ENCODE measurements at regions not wholly inside any gene's neighbourhood (a gene's known extent, or its start where the extent isn't known, plus 50 kb on each side); places are given as distances from the start of the nearest gene placed in this dataset.

- in situ Hi-C loops (cut with MboI; ENCODE audit: low sequenced_read_pairs) = no loop called here
- H3K9me3 ChIP-seq = no peaks in the 10 kb centered on the region
- no peak for DNase-seq (ENCODE audit: low spot score in 2 of 2)
- H3K4me1 ChIP-seq = no peaks in the 10 kb centered on the region
- peaks cover 3% of the 10 kb centered on the region; the same call in 1 of the 2 replicates for H3K27me3 ChIP-seq (ENCODE audit: low read depth)
- no peaks in the 10 kb centered on the region for H3K36me3 ChIP-seq (replicated peaks)
- H3K4me3 ChIP-seq = no peak overlapping the region
These were observed 496.3 kb downstream of the SLC4A3 start for GRCh38 chr2:220123751-220124150.

GRCh38 chr2:220125551-220125950 lies 498.1 kb downstream of the SLC4A3 start:
- H3K9me3 ChIP-seq = no peaks in the 10 kb centered on the region
- H3K36me3 ChIP-seq (replicated peaks) = no peaks in the 10 kb centered on the region
- in situ Hi-C loops (cut with MboI; ENCODE audit: low sequenced_read_pairs) = no loop called here
- H3K27me3 ChIP-seq (ENCODE audit: low read depth) = peaks cover 3% of the 10 kb centered on the region; the same call in 1 of the 2 replicates
- H3K4me3 ChIP-seq = no peak overlapping the region
- H3K4me1 ChIP-seq = no peaks in the 10 kb centered on the region
- DNase-seq (ENCODE audit: low spot score in 2 of 2) = no peak

GRCh38 chr2:220127311-220127710 lies 499.9 kb downstream of the SLC4A3 start:
- no peaks in the 10 kb centered on the region for H3K9me3 ChIP-seq
- peaks cover 3% of the 10 kb centered on the region; the same call in 1 of the 2 replicates for H3K27me3 ChIP-seq (ENCODE audit: low read depth)
- in situ Hi-C loops (cut with MboI; ENCODE audit: low sequenced_read_pairs) = no loop called here
- H3K4me1 ChIP-seq = no peaks in the 10 kb centered on the region
- H3K4me3 ChIP-seq = no peak overlapping the region
- no peaks in the 10 kb centered on the region for H3K36me3 ChIP-seq (replicated peaks)
- no peak for DNase-seq (ENCODE audit: low spot score in 2 of 2)

GRCh38 chr2:220127876-220128275 lies 500.4 kb downstream of the SLC4A3 start:
- Histone ChIP-seq H3K27me3 (ENCODE audit: low read depth) (peaks cover 3% of the 10 kb centered on the region; the same call in 1 of the 2 replicates), H3K4me1 (no peaks in the 10 kb centered on the region), H3K9me3 (no peaks in the 10 kb centered on the region), H3K36me3 (replicated peaks) (no peaks in the 10 kb centered on the region), H3K4me3 (no peak overlapping the region)
- no peak for DNase-seq (ENCODE audit: low spot score in 2 of 2)
- in situ Hi-C loops (cut with MboI; ENCODE audit: low sequenced_read_pairs) = no loop called here

GRCh38 chr2:220129391-220129790 lies 502.0 kb downstream of the SLC4A3 start:
- no peak overlapping the region for H3K4me3 ChIP-seq
- no peak for DNase-seq (ENCODE audit: low spot score in 2 of 2)
- H3K9me3 ChIP-seq = no peaks in the 10 kb centered on the region
- H3K27me3 ChIP-seq (ENCODE audit: low read depth) = peaks cover 3% of the 10 kb centered on the region; the same call in 1 of the 2 replicates
- in situ Hi-C loops (cut with MboI; ENCODE audit: low sequenced_read_pairs) = no loop called here
- H3K4me1 ChIP-seq = no peaks in the 10 kb centered on the region
- no peaks in the 10 kb centered on the region for H3K36me3 ChIP-seq (replicated peaks)

GRCh38 chr2:220134756-220135534 lies 507.5 kb downstream of the SLC4A3 start:
- in situ Hi-C loops (cut with MboI; ENCODE audit: low sequenced_read_pairs) = no loop called here
- Histone ChIP-seq H3K4me3 (no peak overlapping the region), H3K27me3 (ENCODE audit: low read depth) (no peaks in the 10 kb centered on the region), H3K36me3 (replicated peaks) (no peaks in the 10 kb centered on the region), H3K9me3 (no peaks in the 10 kb centered on the region), H3K4me1 (no peaks in the 10 kb centered on the region)
- no peak for DNase-seq (ENCODE audit: low spot score in 2 of 2)

GRCh38 chr2:220143336-220143735 lies 515.9 kb downstream of the SLC4A3 start:
- no peak for DNase-seq (ENCODE audit: low spot score in 2 of 2)

GRCh38 chr2:220144411-220144810 lies 517.0 kb downstream of the SLC4A3 start:
- in situ Hi-C loops (cut with MboI; ENCODE audit: low sequenced_read_pairs) = no loop called here
- no peaks in the 10 kb centered on the region for H3K27me3 ChIP-seq (ENCODE audit: low read depth)
- DNase-seq (ENCODE audit: low spot score in 2 of 2) = no peak
- no peaks in the 10 kb centered on the region for H3K36me3 ChIP-seq (replicated peaks)
- H3K4me3 ChIP-seq = no peak overlapping the region
- no peaks in the 10 kb centered on the region for H3K9me3 ChIP-seq
- no peaks in the 10 kb centered on the region for H3K4me1 ChIP-seq

More at GRCh38 chr2:220143336-220143735, 515.9 kb downstream of the SLC4A3 start:
- no peaks in the 10 kb centered on the region for H3K9me3 ChIP-seq
- in situ Hi-C loops (cut with MboI; ENCODE audit: low sequenced_read_pairs) = no loop called here
- no peaks in the 10 kb centered on the region for H3K4me1 ChIP-seq
- H3K27me3 ChIP-seq (ENCODE audit: low read depth) = no peaks in the 10 kb centered on the region
- H3K36me3 ChIP-seq (replicated peaks) = no peaks in the 10 kb centered on the region
- H3K4me3 ChIP-seq = no peak overlapping the region

- Histone ChIP-seq H3K4me1 (no peaks in the 10 kb centered on the region), H3K27me3 (ENCODE audit: low read depth) (no peaks in the 10 kb centered on the region), H3K4me3 (no peak overlapping the region), H3K9me3 (no peaks in the 10 kb centered on the region), H3K36me3 (replicated peaks) (no peaks in the 10 kb centered on the region)
- in situ Hi-C loops (cut with MboI; ENCODE audit: low sequenced_read_pairs) = no loop called here
- DNase-seq (ENCODE audit: low spot score in 2 of 2) = no peak
These were observed 520.0 kb downstream of the SLC4A3 start for GRCh38 chr2:220147161-220148038.

GRCh38 chr2:220148471-220149248 lies 521.2 kb downstream of the SLC4A3 start:
- Histone ChIP-seq H3K4me1 (no peaks in the 10 kb centered on the region), H3K36me3 (replicated peaks) (no peaks in the 10 kb centered on the region), H3K4me3 (no peak overlapping the region), H3K9me3 (no peaks in the 10 kb centered on the region), H3K27me3 (ENCODE audit: low read depth) (no peaks in the 10 kb centered on the region)
- no peak for DNase-seq (ENCODE audit: low spot score in 2 of 2)
- in situ Hi-C loops (cut with MboI; ENCODE audit: low sequenced_read_pairs) = no loop called here

- Histone ChIP-seq H3K9me3 (no peaks in the 10 kb centered on the region), H3K36me3 (replicated peaks) (no peaks in the 10 kb centered on the region), H3K4me3 (no peak overlapping the region), H3K4me1 (no peaks in the 10 kb centered on the region), H3K27me3 (ENCODE audit: low read depth) (no peaks in the 10 kb centered on the region)
- no peak for DNase-seq (ENCODE audit: low spot score in 2 of 2)
- in situ Hi-C loops (cut with MboI; ENCODE audit: low sequenced_read_pairs) = no loop called here
These were observed 523.9 kb downstream of the SLC4A3 start for GRCh38 chr2:220151341-220151740.

GRCh38 chr2:220152281-220152935 lies 525.0 kb downstream of the SLC4A3 start:
- no peak for DNase-seq (ENCODE audit: low spot score in 2 of 2)
- H3K36me3 ChIP-seq (replicated peaks) = no peaks in the 10 kb centered on the region
- no peak overlapping the region for H3K4me3 ChIP-seq
- in situ Hi-C loops (cut with MboI; ENCODE audit: low sequenced_read_pairs) = no loop called here
- H3K4me1 ChIP-seq = no peaks in the 10 kb centered on the region
- H3K27me3 ChIP-seq (ENCODE audit: low read depth) = no peaks in the 10 kb centered on the region
- H3K9me3 ChIP-seq = no peaks in the 10 kb centered on the region

GRCh38 chr2:220153118-220153517 lies 525.7 kb downstream of the SLC4A3 start:
- H3K4me1 ChIP-seq = no peaks in the 10 kb centered on the region
- H3K36me3 ChIP-seq (replicated peaks) = no peaks in the 10 kb centered on the region
- no peak overlapping the region for H3K4me3 ChIP-seq
- no peaks in the 10 kb centered on the region for H3K27me3 ChIP-seq (ENCODE audit: low read depth)
- no peaks in the 10 kb centered on the region for H3K9me3 ChIP-seq
- DNase-seq (ENCODE audit: low spot score in 2 of 2) = no peak
- in situ Hi-C loops (cut with MboI; ENCODE audit: low sequenced_read_pairs) = no loop called here

Measured in HAP-1 (cell line).